Activated CD8-positive, alpha-beta T cell treated with anti-CD3 and anti-CD28 coated beads for 36 hours (primary cell): ENCODE measurements at regions not wholly inside any gene's neighbourhood (a gene's known extent, or its start where the extent isn't known, plus 50 kb on each side); places are given as distances from the start of the nearest gene placed in this dataset.

Experiments used
- ATAC-seq: fragments of 200-7000 bp; cut with Tn5 transposase; one replicate; pipeline ENCODE4 v1.10.0; 2021; ENCODE audit warnings: mild to moderate bottlenecking, moderate library complexity
- CTCF ChIA-PET: fragments of 350-600 bp; sonication (Branson Sonifier 250); formaldehyde crosslinking; loops from one replicate; lab custom pipeline; 2021; ENCODE audit warnings: antibody characterized with exemption; lab: Charles Lee
- POLR2A ChIA-PET: fragments of 350-600 bp; sonication (Branson Sonifier 250); formaldehyde crosslinking; loops from one replicate; lab custom pipeline; 2021; ENCODE audit warnings: antibody characterized with exemption; lab: Charles Lee
- DNase-seq: peaks from one replicate; pipeline ENCODE4 v3.0.0-alpha.2; 2020
- H3K27ac Mint-ChIP-seq: one replicate; pipeline ENCODE4 v1.8.0; 2021; ENCODE audit warnings: mild to moderate bottlenecking, mixed read lengths
- H3K27me3 Mint-ChIP-seq: one replicate; pipeline ENCODE4 v1.8.0; 2021; ENCODE audit warnings: mixed read lengths
- H3K36me3 Mint-ChIP-seq: one replicate; pipeline ENCODE4 v1.8.0; 2021; ENCODE audit warnings: low read depth, mixed read lengths
- H3K4me1 Mint-ChIP-seq: one replicate; pipeline ENCODE4 v1.8.0; 2021; ENCODE audit warnings: low read depth, mixed read lengths
- H3K4me3 Mint-ChIP-seq: one replicate; pipeline ENCODE4 v1.8.0; 2021; ENCODE audit warnings: mild to moderate bottlenecking, moderate library complexity, mixed read lengths
- H3K9me3 Mint-ChIP-seq: one replicate; pipeline ENCODE4 v1.8.0; 2021; ENCODE audit warnings: mixed read lengths
- CTCF ChIP-seq: fragments of 200-600 bp; IDR thresholded peaks from one replicate; pipeline ENCODE4 v1.8.0; 2022; ENCODE audit warnings: antibody characterized with exemption, mild to moderate bottlenecking
- intact Hi-C: fragments of 100-400 bp; cut with micrococcal nuclease; formaldehyde crosslinking; loops from one replicate; pipeline ENCODE4 v1.10.0; 2022

- intact Hi-C loops = no loop called here
- no peak for ATAC-seq
- no peaks in the 10 kb centered on the region for H3K27me3 Mint-ChIP-seq
- H3K4me3 Mint-ChIP-seq = no peak overlapping the region
- no peaks in the 10 kb centered on the region for H3K4me1 Mint-ChIP-seq
- H3K27ac Mint-ChIP-seq = no peak overlapping the region
- no peaks in the 10 kb centered on the region for H3K36me3 Mint-ChIP-seq
- H3K9me3 Mint-ChIP-seq = peaks cover 22% of the 10 kb centered on the region
- DNase-seq = no peak
- TF ChIP-seq CTCF = no peak
- CTCF ChIA-PET = no interaction called here
- POLR2A ChIA-PET = no interaction called here
Measured at GRCh38 chr3:84893211-84893610, 65.6 kb upstream of the CADM2 start.

GRCh38 chr3:84904212-84904611 is 54.6 kb upstream of the CADM2 start:
- no peaks in the 10 kb centered on the region for H3K27me3 Mint-ChIP-seq
- H3K9me3 Mint-ChIP-seq = peaks cover 8% of the 10 kb centered on the region
- intact Hi-C loops = no loop called here
- ATAC-seq (no peak), DNase-seq (no peak)
- no peak for TF ChIP-seq CTCF
- no peak overlapping the region for H3K27ac Mint-ChIP-seq
- CTCF ChIA-PET = no interaction called here
- H3K4me3 Mint-ChIP-seq = no peak overlapping the region
- no peaks in the 10 kb centered on the region for H3K36me3 Mint-ChIP-seq
- POLR2A ChIA-PET = no interaction called here
- no peaks in the 10 kb centered on the region for H3K4me1 Mint-ChIP-seq

GRCh38 chr3:84904816-84905555 is 53.8 kb upstream of the CADM2 start:
- ChIA-PET POLR2A (no interaction called here), CTCF (no interaction called here)
- TF ChIP-seq CTCF = no peak
- H3K36me3 Mint-ChIP-seq = no peaks in the 10 kb centered on the region
- H3K27ac Mint-ChIP-seq = no peak overlapping the region
- no peak for DNase-seq
- peaks cover 7% of the 10 kb centered on the region for H3K9me3 Mint-ChIP-seq
- ATAC-seq = no peak
- H3K4me3 Mint-ChIP-seq = no peak overlapping the region
- H3K4me1 Mint-ChIP-seq = no peaks in the 10 kb centered on the region
- H3K27me3 Mint-ChIP-seq = no peaks in the 10 kb centered on the region
- intact Hi-C loops = no loop called here

- Mint-ChIP-seq H3K4me1 (no peaks in the 10 kb centered on the region), H3K9me3 (peaks cover 3% of the 10 kb centered on the region), H3K36me3 (no peaks in the 10 kb centered on the region), H3K4me3 (no peak overlapping the region), H3K27ac (no peak overlapping the region), H3K27me3 (no peaks in the 10 kb centered on the region)
- no peak for DNase-seq
- no peak for ATAC-seq
- TF ChIP-seq CTCF = no peak
- ChIA-PET POLR2A (no interaction called here), CTCF (no interaction called here)
- intact Hi-C loops = no loop called here
Measured at GRCh38 chr3:84905556-84905920, 53.3 kb upstream of the CADM2 start.

GRCh38 chr3:84906065-84906464 is 52.7 kb upstream of the CADM2 start:
- ATAC-seq (no peak), DNase-seq (no peak)
- ChIA-PET CTCF (no interaction called here), POLR2A (no interaction called here)
- Mint-ChIP-seq H3K4me1 (no peaks in the 10 kb centered on the region), H3K36me3 (no peaks in the 10 kb centered on the region), H3K27me3 (no peaks in the 10 kb centered on the region), H3K9me3 (peaks cover 3% of the 10 kb centered on the region), H3K27ac (no peak overlapping the region), H3K4me3 (no peak overlapping the region)
- TF ChIP-seq CTCF = no peak
- intact Hi-C loops = no loop called here
